Esophagus squamous epithelium (tissue), 5 donors: ENCODE measurements at regions not wholly inside any gene's neighbourhood (a gene's known extent, or its start where the extent isn't known, plus 50 kb on each side); places are given as distances from the start of the nearest gene placed in this dataset.

ENCODE experiments used
- DNase-seq: peaks from one replicate; lab custom pipeline; 2025; lab: John Stamatoyannopoulos, UW
- H3K27ac ChIP-seq, 4 donors: fragments of 200-600 bp; sonication (generic); one replicate each; pipeline ENCODE4 v1.5.1; 2016 to 2019; ENCODE audit warnings: mild to moderate bottlenecking in 1 of 4
- H3K27me3 ChIP-seq, 4 donors: fragments of 200-600 bp; sonication (generic); 1 replicate in 3 of 4; 2 replicates in 1 of 4; pipeline versions ENCODE4 v1.5.1 to v1.6.0; 2017 to 2021; ENCODE audit warnings: antibody characterized with exemption in 1 of 4
- H3K36me3 ChIP-seq, 3 donors: fragments of 200-600 bp; sonication (generic); one replicate each; pipeline ENCODE4 v1.5.1; 2016 to 2019
- H3K4me1 ChIP-seq, 3 donors: fragments of 200-600 bp; sonication (generic); one replicate each; pipeline ENCODE4 v1.5.1; 2017 to 2019
- H3K4me3 ChIP-seq, 4 donors: fragments of 200-600 bp; sonication (generic); 1 replicate in 3 of 4; 2 replicates in 1 of 4; pipeline ENCODE4 v1.5.1; 2016 to 2019; ENCODE audit warnings: mild to moderate bottlenecking in 2 of 4, moderate library complexity in 1 of 4
- H3K9me3 ChIP-seq, 3 donors: fragments of 200-600 bp; sonication (generic); one replicate each; pipeline ENCODE4 v1.5.1; 2016 to 2019
- CTCF ChIP-seq, 6 experiments: fragments of 450-650 bp in 4 of 6; fragments of 200-600 bp in 2 of 6; sonication (generic) in 2 of 6; IDR thresholded peaks; one replicate each; pipeline ENCODE4 v1.5.1; 2016 to 2019; ENCODE audit warnings: antibody characterized with exemption in 6 of 6, mild to moderate bottlenecking in 4 of 6, moderate library complexity in 4 of 6
- POLR2A ChIP-seq, 4 donors: fragments of 450-650 bp; IDR thresholded peaks; one replicate each; pipeline ENCODE4 v1.6.1; 2017; ENCODE audit warnings: antibody characterized with exemption in 4 of 4, mild to moderate bottlenecking in 4 of 4, moderate library complexity in 3 of 4
- WGBS, 2 donors: methylation state at CpG; one replicate each; pipeline ENCODE4 v1.1.5; 2018; 5-methylcytosine and 5-hydroxymethylcytosine counted together
- intact Hi-C: fragments of 100-400 bp; cut with DNase I; formaldehyde crosslinking; loops from one replicate; pipeline ENCODE4 v1.15.0; 2022
- donor health status: DM: yes; HTN: yes; CAD: no.

- TF ChIP-seq POLR2A (IDR thresholded peaks at IDR 0.05) (no peak), CTCF (IDR thresholded peaks at IDR 0.05) (no peak)
- no peaks in the 10 kb centered on the region for H3K27me3 ChIP-seq
- no peak for DNase-seq
- no peak overlapping the region for H3K4me3 ChIP-seq
- H3K9me3 ChIP-seq: peaks cover 0 to 3% (median 0%) of the 10 kb centered on the region in 3 donors
- intact Hi-C loops: no loop called here
- H3K27ac ChIP-seq: no peak overlapping the region
- H3K36me3 ChIP-seq: no peaks in the 10 kb centered on the region
- no peaks in the 10 kb centered on the region for H3K4me1 ChIP-seq
Measured at GRCh38 chrX:148228521-148228920, 247.4 kb downstream of the FMR1NB start.

GRCh38 chrX:148229801-148230303, 248.7 kb downstream of the FMR1NB start:
- 53 to 100% methylated on average over 1 of the region's 1 CpG for WGBS, 2 donors
- intact Hi-C loops: no loop called here

GRCh38 chrX:148259990-148260389, 240.4 kb upstream of the AFF2 start:
- WGBS, 2 donors: 29 to 60% methylated on average over 1 to 2 of the region's 4 CpGs
- no peak for TF ChIP-seq POLR2A (IDR thresholded peaks at IDR 0.05)
- TF ChIP-seq CTCF (IDR thresholded peaks at IDR 0.05): no peak
- Histone ChIP-seq H3K36me3 (no peaks in the 10 kb centered on the region), H3K4me3 (no peak overlapping the region), H3K4me1 (no peaks in the 10 kb centered on the region), H3K9me3 (no peaks in the 10 kb centered on the region), H3K27ac (no peak overlapping the region), H3K27me3 (no peaks in the 10 kb centered on the region)
- intact Hi-C loops: no loop called here
- no peak for DNase-seq

More at GRCh38 chrX:148229801-148230303, 248.7 kb downstream of the FMR1NB start:
- no peak for DNase-seq
- TF ChIP-seq CTCF (IDR thresholded peaks at IDR 0.05) (no peak), POLR2A (IDR thresholded peaks at IDR 0.05) (no peak)
- H3K27ac ChIP-seq: no peak overlapping the region
- H3K9me3 ChIP-seq: peaks cover 0 to 3% (median 0%) of the 10 kb centered on the region in 3 donors
- H3K27me3 ChIP-seq: no peaks in the 10 kb centered on the region
- no peak overlapping the region for H3K4me3 ChIP-seq
- no peaks in the 10 kb centered on the region for H3K4me1 ChIP-seq
- no peaks in the 10 kb centered on the region for H3K36me3 ChIP-seq

- intact Hi-C loops: no loop called here
- no peaks in the 10 kb centered on the region for H3K36me3 ChIP-seq
- no peaks in the 10 kb centered on the region for H3K4me1 ChIP-seq
- H3K27ac ChIP-seq: no peak overlapping the region
- H3K9me3 ChIP-seq: no peaks in the 10 kb centered on the region
- no peak for DNase-seq
- TF ChIP-seq CTCF (IDR thresholded peaks at IDR 0.05): no peak
- TF ChIP-seq POLR2A (IDR thresholded peaks at IDR 0.05): no peak
- H3K27me3 ChIP-seq: no peaks in the 10 kb centered on the region
- H3K4me3 ChIP-seq: no peak overlapping the region
Measured at GRCh38 chrX:148265829-148266228, 234.6 kb upstream of the AFF2 start.

- Histone ChIP-seq H3K4me1 (no peaks in the 10 kb centered on the region), H3K4me3 (no peak overlapping the region), H3K27ac (no peak overlapping the region), H3K9me3 (no peaks in the 10 kb centered on the region), H3K36me3 (no peaks in the 10 kb centered on the region), H3K27me3 (no peaks in the 10 kb centered on the region)
- WGBS, 2 donors: 78 to 87% methylated on average over 1 of the region's 1 CpG
- TF ChIP-seq POLR2A (IDR thresholded peaks at IDR 0.05): no peak
- no peak for TF ChIP-seq CTCF (IDR thresholded peaks at IDR 0.05)
- no peak for DNase-seq
- intact Hi-C loops: no loop called here
Measured at GRCh38 chrX:148268673-148269072, 231.7 kb upstream of the AFF2 start.
